LNCAP (cell line): ENCODE measurements at regions not wholly inside any gene's neighbourhood (a gene's known extent, or its start where the extent isn't known, plus 50 kb on each side); places are given as distances from the start of the nearest gene placed in this dataset.

ENCODE experiments used
- CTCF ChIP-seq: fragments of 450-650 bp; IDR thresholded peaks from 2 replicates; pipeline ENCODE4 v1.5.1; 2017; ENCODE audit warnings: mild to moderate bottlenecking

DNA sequence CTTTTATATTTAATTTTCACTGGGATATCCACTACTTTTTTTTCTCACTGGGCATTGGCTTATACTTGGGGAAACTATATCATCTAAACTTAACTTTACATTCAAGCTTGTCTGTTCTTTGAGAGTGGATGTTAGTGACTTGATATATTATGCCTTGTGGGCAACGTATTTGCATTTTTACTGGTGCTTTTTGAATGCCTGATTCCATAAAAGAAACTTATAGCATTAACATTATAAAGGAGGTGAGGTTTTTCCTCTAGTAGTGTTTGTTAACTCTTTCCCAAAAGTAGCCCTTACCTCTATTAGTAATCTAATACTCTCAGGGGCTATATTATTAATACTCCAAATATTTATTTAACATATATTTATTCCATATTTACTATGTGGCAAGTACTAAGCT is 416.5 kb downstream of the PLA2G4A start:
- TF ChIP-seq CTCF = no peak

GRCh38 chr1:187249196-187249595 is 420.4 kb downstream of the PLA2G4A start:
- no peak for TF ChIP-seq CTCF

DNA sequence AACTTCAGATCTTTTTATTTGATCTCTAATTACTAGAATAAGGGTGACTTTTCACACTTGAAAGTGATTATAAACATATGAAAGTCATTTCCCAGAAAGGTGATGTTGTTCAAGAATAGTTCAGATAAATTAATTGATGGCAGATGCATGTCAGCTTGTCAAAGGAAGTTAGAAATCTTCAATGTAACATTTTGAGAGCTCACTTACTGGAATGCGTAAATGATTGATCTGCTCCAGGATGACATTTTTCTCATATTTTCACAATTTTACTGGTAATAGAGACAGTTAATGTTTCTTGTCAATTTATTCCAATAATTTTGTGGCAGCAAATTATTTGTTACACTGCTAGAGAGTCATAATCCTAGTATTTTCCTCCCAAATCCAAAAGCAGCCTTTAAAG is 424.2 kb downstream of the PLA2G4A start:
- no peak for TF ChIP-seq CTCF

DNA sequence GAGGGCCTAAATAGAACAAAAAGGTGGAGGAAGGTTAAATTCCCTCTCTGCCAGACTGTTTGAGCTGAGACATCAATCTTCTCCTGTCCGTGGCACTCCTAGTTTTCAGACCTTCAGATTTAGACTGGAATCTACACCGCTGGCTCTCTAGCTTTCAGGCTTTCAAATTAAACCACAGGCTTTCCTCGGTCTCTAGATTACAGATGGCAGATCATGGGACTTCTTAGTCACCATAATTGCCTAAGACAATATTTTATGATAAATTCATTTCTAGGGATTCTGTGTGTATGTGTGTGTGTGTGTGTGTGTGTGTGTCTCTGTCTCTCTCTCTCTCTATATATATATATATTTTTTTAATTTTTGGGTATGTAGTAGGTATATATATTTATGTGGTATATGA is 428.7 kb downstream of the PLA2G4A start:
- TF ChIP-seq CTCF = no peak

GRCh38 chr1:187261637-187262036 is 432.9 kb downstream of the PLA2G4A start:
- no peak for TF ChIP-seq CTCF

DNA sequence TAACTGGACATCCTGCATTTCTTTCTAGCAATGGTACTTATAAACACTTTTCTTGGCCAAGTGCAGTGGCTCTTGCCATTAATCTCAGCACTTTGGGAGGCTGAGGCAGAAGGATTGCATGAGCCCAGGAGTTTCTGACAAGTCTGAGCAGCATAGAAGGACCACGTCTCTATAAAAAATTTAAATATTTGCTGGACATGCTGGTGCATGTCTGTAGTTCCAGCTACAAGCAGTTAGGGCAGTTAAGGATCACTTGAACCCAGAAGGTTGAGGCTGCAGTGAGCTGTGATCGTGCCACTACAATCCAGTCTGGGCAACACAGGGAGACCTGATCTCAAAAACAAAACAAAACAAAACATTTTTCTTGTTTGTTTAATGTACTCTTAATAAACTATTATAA is 434.0 kb downstream of the PLA2G4A start:
- no peak for TF ChIP-seq CTCF

- peak; percentile 90 for TF ChIP-seq CTCF
Observed at GRCh38 chr1:187264995-187265602, 436.4 kb downstream of the PLA2G4A start.

DNA sequence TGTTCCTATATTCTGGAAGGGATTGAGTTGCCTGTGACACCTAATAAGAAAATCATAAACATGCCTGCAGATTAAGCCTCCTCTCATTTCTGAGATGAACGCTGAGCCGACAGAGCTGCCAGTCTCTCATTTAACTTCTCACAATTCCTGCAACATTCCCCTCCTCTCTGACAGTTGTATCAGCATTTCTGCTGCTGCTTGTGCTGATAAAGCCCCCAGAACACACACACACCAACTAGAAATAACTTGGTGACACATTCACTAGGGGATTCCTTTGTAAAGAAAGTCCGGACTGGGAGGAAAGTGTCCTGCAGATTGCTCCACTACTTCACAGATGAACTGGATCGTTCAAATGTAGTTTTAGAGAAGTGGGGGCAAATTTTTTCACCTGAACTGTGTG is 437.3 kb downstream of the PLA2G4A start:
- no peak for TF ChIP-seq CTCF
